ENCODE measurements at regions not wholly inside any gene's neighbourhood (a gene's known extent, or its start where the extent isn't known, plus 50 kb on each side); places are given as distances from the start of the nearest gene placed in this dataset.

DNA sequence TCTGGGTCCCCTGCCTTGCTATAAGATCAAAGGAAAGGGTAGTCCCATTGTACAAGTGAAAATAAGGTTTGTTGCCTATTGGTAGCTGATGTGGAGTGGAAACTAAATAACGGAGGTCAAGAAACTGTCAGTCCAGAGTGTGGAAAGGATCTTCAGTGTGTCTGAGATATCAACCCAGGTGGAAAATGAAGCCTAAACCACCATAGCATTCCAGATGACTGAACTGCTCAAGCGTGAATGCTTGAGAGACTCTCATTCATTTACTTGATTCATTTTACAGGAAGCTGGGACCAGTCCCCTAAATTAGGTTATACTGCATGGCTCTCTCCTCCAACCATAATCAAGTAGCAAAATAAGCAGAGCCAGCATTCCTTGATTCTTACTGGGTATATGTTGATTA lies 116.0 kb upstream of the SLC28A3 start:
- no peak for DNase-seq (ENCODE audit: low read depth)

DNA sequence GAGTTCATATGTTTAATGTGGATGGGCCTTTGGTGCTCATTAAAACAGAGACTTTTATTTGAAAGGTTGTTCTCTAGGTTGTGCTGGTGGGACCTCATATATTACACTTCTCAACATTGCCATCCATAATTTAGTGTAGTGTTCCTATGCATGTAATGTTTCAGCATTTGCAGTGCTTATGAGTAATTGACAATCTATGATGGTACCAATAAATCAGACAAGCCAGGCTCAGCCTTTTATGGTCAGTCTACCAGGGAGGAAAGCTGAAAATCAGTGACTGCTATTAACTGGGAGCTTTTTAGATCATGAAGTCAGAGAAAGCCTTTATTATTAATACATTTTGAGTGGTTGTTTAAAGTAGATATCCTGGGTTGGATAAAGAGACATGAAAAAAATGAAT lies 120.1 kb upstream of the SLC28A3 start:
- no peak for DNase-seq (ENCODE audit: low read depth)

DNA sequence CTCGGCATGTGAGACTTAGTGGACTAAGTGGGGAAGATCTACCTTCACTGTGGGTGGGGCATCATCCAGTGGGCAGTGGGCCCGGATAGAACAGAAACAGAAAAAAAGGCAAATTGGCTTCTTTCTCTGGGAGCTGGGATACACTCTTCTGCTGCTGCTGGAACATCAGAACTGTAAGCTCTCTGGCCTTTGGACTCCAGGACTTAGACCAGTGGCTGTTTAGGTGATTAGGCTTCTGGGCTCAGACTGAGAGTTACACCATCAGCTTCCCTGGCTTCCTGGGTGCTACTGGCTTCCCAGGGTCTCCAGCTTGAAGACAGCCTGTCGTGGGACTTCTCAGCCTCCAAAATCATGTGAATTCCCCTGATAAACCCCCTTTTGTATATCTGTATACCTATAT lies 122.7 kb upstream of the SLC28A3 start:
- DNase-seq (ENCODE audit: low read depth): no peak

DNA sequence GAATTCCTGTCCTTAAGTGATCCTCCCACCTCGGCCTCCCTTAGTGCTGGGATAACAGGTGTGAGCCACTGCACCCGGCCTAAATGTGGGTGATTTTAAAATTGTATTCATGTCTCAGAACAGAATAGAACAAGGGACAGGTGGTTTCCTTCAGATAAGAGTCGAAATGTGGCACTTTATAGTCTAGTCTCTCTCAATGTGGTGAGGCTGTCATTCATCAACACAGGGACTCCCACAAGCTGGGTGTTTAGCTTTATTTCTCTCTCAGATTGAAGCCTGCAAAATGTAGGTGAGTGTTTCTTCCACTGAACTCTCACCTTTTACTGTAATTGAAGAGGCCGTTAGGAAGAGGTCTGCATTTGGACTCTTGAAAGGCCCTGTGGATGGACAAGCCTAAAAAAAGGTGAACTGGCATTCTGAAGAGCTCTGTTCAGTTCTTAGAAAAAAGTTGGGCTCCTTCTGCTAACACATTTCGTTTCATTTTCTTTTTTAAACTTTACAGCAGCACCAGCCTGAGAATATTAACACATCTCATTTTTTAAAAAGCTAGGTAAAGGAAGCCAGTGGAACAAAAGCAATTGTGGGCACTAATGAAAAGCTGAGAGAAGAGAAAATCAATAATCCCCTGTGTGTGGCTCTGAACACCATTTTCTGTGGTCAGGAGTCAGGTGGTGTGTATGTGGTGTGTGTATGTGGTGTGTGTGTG lies 126.2 kb upstream of the SLC28A3 start:
- DNase-seq (ENCODE audit: low read depth): no peak

DNA sequence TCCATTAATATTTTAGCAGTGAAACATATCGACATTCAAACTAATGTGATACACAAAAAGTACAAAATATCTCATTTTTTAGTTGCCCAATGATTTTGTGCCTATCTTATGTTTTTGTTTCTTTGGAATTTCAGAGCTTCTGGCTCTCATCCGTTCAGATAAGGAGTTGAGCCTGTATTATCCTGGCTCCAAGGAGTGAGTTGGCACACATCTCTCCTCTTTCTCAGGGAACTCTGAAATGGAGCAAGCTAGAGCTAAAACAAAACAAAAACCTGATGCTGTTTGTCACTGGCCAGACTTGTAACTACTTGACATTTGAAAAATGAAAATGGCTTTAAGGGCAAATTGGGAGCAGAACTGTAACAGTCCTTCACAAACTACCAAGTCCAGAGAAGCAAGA lies 131.3 kb upstream of the SLC28A3 start:
- no peak for DNase-seq (ENCODE audit: low read depth)

DNA sequence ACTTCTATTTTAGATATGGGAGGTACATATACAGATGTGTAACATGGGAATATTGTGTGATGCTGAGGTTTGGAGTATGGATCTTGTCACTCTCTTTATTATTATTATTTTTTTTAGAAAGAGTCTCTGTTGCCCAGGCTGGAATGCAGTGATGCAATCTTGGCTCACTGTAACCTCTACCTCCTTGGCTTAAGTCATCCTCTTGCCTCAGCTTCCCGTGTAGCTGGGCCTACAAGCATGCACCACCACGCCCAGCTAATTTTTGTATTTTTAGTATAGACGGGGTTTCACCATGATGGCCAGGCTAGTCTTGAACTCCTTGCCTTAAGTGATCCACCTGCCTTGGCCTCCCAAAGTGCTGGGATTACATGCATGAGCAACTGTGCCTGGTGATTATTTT lies 138.4 kb upstream of the SLC28A3 start:
- DNase-seq (ENCODE audit: low read depth): no peak

DNA sequence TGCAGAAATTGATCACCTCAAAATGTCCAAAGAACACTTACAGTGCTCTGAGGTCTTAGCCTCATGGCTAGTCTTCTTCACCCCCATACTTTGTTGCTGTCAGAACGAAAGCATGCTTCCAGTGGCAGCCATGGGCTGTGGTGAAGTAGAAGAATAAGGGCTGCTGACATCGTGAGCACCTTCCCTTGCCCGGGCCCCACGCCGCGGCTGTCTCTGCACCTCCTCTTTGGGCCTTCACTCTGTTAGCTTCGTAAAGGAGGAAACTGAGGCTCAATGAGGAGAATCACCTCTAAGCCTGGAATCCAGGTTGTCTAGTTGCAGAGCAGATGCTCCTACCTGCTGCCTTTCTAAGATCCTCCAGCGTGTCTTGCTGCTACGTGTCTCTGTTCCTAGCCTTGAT lies 139.5 kb upstream of the SLC28A3 start:
- no peak for DNase-seq (ENCODE audit: low read depth)

DNA sequence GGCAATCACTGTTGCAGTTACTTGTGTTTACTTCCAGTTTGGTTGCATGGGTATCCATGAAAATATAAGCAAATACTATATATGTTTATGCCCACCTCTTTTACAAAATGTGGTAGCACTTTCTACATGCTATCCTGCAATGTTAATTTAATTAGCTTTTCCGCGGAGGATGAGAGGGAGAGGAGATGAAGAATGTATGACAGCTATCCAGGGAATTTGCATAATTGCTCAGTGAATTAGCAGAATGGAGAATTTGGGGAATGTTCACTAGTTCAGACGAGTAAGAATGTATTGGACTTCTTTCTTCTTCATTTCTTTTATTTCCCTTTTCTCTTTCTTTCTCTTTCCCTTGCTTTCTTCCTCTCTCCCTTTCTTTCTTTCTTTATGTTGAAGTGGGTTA lies 140.7 kb upstream of the SLC28A3 start:
- no peak for DNase-seq (ENCODE audit: low read depth)

DNA sequence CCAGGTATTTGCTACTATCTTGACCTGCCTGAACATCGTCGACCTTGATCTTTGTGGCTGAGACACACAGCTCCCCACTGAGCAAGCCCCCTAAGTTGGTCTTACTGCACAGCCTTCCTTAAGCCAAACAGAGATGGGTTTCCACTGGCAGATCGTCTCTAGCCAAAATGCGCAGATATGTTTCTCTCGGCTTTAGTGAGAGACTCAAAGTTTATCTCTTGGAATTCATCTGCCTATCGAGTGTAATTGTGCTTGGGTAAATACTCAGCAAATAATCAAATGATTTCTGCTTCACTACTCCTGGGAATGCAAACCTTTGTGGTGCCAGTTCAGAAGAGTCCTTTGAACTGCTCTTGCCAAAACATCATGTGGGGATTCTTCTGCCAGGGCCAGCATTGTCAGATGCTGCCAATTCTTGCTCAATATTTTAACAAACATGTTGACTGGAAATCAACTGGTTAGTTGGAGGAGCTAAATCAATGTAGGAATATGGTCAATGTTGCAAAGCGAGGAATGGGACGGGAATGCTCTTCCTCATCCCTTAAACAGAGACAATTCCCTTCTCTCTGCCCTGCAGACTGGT lies 141.2 kb upstream of the SLC28A3 start:
- no peak for DNase-seq (ENCODE audit: low read depth)

DNA sequence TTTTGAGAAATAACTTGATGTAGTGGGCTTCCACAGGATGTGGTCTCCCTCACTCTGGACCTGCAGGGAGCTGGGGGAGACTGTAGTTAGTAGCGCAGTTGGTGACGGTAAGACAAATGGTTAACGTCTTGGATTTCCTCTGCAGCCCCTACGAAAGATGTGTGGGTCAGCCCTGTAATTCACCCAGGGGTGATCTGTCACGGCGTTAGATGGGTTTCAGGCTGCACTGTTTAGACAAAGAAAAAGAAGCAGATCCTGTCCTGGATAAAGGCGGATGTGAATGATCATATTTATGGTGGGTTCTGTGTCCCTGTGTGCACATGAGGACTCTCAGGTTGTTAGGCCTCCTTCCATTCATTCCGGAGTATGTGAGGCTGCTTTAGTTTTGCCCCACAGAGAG lies 142.0 kb upstream of the SLC28A3 start:
- DNase-seq (ENCODE audit: low read depth): no peak

DNA sequence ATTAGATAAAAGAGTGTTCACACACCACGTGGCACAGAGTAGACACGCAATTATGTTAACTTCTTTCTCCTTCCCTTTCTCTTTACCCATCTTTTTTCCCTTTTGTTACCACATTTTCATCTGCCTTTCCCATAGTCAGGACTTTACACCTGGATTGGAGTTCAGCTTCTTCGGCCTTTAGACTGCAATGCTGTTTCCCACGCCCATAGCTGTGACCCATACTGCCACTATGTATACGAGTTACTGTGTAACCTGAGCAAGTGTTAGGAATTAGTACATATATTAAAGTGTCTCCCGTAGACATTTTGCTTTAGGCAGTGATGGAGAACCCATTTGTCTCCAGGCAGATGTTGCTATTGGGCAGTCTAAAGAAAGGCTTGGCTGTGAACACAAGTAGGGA lies 143.6 kb upstream of the SLC28A3 start:
- no peak for DNase-seq (ENCODE audit: low read depth)

DNA sequence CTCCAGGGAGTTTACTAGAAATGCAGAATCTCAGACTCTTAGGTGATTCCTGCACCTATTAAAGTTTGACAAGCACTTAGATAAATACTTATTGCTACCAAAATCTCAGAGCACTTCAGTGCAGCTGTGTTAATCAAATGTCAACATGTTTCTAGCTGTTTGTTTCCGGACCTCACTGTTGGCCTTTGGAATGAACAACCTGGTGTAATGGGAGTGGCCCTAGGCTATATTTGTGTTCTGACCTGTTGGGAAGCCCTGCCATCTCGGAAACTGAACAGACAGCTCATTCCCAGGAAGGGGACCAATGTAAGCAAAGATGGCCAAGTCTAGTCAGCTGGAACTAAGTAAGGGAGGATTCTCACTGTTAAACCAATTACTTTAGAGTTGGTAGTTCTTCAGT lies 145.0 kb upstream of the SLC28A3 start:
- DNase-seq (ENCODE audit: low read depth): no peak

DNA sequence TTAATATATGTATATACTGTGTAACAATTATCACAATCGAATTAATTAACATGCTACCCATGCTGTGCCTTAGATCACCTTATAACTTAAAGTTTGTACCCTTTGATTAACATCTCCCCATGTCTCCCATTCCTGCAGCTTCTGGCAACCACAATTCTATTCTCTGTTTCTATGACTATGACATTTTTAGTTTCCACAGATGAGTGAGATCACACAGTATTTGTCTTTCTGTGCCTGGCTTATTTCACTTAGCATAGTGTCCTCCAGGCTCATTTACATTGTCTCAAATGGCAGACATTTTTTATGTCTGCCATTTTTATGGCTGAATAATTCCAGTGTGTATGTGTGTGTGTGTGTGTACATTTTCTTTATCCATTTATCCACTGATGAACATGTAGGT lies 146.1 kb upstream of the SLC28A3 start:
- no peak for DNase-seq (ENCODE audit: low read depth)

DNA sequence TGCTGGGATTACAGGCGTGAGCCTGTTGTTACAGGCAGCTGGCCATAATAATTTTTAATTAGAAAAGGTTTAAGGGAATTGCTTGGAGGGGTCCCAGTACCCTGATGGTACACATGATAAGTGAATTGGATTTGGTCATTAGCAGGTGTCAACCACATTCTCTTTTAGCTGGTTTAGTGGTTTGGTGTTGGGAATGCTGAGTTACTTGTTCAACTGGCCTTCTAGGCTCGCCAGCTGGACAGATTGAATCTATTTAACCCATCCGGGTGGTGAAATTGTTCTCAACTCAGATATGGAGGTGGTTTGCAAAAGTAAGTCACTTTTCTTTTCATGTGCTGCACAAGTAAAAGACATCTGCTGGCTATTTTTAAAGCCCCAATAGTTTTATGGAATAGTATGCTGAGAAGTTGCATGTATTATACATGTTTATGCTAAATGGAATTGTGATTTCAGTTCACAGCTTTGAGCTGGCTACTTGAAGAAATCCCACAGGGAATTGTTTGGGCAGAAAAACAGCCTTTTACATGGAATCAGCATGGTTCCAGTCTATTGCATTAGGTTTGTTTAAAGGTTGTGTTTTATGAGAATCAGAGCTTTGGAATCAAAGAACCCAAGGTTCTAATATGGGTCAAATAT lies 149.8 kb upstream of the SLC28A3 start:
- DNase-seq (ENCODE audit: low read depth): no peak

DNA sequence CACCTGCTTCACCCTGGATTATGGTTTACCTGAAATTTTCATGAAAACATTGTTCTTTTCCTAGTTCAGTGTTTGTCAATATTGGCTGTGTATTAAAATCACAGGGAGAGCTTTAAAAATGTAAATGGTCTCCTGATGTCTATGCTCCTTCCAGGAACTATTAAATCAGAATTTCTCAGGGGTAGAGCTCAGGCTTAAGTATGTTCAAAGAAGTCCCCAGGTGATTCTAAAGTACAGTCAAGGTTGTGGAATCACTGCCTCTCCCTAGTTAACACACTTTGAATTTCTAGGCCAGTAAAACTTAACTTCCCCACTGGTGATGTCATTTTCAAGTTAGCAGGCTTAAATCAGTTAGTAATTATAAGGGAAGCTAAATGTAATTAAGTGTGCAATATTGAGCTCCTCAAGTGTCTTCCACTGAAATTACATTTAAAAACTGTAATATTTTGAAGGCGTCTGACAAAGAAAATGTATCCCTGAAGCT lies 150.3 kb upstream of the SLC28A3 start:
- no peak for DNase-seq (ENCODE audit: low read depth)

DNA sequence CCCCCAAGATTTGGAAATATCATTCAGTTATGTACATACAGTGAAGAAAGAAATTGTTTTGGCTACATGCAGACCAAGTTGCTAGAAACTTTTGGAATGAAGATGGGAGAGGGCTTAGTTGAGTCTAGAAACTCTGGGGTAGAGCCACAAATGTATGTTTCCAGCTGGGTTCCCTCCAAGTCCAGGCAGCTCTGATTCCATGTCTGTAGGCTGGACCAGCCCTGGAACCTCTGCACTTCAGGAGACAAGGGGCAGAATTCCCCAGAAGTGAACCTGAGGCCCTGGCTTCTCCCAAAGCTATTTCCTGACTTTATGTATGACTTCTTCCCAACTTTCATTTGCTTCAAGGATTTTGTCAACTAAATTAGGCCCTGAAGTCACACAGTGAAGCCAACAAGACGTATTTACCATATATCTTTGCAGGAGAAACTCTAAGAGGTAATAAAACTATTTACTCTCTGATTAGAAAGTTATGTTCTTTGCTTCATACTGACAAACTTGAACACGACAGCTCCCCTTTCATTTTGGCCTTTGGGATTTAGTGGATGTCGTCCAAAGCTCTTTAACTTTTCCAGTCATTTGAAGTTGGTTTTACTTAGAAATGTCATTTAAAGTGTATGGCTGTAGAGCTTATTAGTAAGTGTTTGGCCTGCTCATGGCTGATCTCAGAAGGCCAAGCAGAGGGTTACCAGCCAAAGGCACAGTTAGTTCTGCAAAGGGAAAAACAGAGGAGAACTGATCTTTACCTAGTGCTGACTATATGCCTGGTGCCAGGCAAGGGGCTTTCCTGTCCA lies 152.0 kb upstream of the SLC28A3 start:
- DNase-seq (ENCODE audit: low read depth): no peak

DNA sequence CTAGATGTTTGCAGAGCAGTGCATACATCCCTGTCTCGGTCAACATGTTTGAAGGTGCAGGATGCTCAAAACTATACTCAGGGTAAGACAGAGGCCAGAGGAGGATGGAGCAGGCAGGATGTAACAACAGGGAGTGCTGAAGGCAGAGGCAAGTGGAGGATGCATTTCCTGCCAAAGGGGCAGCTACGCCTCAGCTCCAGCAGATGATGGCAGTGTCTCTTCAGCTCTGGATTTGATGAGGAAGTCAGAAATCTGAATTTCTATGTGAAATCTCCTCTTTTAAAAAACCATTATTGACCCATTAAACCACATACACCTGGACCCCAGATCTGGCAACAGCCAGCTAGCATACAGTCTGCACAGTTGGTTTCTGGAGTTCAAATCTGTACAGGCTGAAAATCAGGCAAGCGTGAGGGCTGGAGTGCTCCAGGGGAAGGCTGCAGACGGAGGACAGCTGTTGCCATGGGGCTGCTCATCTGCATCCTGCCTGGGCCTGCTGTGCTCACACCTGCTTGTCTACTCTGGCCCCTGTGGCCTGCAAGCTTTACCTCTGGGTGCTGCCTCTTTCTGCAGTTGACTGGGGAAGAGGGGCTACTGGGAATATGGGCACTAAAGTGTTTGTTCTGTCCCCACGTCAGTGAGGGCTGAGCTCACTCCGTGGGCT lies 152.9 kb upstream of the SLC28A3 start:
- DNase-seq (ENCODE audit: low read depth): no peak

DNA sequence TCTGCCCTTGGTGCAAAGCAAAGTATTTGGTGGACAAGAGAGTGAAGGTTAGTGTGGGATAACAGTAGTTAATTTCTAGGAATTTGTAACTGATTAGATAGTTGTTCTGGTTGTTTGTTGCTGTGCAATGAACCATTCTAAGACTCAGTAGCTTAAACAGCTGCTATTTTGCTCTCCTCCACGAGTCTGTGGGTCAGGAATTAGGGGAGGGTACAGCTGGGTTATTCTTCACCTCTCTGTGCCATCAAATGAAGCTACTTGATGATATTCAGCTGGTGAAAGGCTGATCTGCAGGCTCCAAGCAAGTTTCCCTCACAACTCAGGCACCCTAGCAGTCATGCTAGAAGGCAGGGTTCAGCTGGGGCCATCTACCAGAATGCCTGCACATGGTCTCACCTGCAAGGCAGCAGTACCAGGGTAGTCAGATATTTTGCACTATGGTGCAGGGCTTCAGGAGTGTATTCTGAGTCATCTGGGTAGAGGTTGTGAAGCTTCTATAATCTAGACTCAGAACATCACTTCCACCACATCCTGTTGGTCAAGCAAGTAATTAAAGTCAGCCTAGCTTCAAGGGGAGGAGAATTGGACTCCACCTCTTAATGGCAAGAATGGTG lies 159.5 kb upstream of the SLC28A3 start:
- no peak for DNase-seq (ENCODE audit: low read depth)

DNA sequence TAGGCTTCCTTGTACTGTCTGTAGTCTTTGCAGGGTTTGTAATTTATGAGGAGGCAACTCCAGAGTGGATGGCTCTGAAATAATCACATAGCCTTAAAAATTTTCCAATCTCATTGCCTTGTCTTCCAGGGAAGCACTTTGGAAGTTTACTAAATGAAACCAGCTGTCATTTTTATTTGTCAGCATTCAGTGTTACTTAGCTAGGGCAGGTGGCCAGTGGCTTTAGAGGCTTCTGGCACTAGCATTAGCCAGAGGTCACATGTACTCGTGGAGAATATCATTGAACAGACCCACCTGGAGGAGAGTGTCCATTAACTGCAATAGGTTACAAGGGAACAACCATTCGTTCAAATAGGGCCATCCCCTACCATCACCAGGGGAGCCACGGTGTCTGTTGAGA lies 160.3 kb upstream of the SLC28A3 start:
- no peak for DNase-seq (ENCODE audit: low read depth)

DNA sequence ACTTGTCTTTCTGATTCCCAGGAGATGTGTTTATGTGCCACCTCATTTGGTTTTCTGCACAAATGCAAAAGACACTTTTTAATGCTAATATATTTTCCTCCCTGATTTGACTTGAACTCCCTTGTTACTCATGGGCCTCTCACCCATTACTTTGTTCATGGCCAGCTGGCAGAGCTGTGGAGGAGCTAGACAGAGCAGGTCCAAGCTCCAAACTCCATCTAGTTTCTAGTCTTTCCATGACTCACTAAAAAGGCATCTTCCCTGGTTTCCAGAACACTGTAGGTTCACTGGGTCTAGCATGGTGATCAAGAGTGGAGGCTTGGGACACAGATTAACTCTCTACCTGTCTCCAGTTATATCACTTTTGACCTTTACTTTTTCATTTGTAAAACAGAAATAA lies 161.0 kb upstream of the SLC28A3 start:
- DNase-seq (ENCODE audit: low read depth): no peak

DNA sequence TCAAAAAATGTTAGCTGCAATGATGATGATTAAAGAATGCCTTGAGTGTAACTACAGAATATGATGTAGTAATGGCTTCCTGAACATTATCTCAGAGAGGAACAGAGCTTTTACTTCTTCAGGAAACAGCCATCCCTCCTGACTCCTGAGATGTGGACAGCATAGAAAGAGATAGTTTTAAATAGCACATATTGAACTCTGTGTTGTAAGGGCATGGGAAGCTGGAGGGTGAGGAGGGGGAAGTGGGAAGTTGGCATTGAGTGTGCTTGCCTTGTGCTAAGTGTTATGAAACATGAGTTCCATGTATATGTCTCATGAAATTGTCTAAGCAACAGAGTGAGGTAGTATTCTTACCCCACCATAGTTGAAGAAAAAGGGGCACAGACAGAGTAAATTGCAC lies 161.5 kb upstream of the SLC28A3 start:
- DNase-seq (ENCODE audit: low read depth): no peak

DNA sequence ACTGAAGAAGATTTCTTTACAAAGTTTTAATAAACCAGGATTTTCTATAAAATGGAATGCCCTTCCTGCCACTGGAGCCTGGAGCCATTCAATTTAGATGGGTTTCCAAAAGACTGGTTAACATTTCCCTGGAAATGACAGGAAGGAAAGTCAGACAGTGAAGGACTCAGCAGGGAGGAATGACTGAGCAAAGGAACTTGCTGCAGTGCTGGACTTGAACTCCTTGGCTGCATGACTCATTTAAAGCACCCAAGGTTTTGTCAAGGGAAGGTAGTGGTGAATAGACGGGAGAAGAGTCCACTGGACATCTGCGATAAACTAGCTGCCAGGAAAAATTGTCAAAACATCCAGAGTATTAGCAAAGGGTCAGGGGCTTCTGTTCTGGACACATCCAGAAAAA lies 163.8 kb upstream of the SLC28A3 start:
- DNase-seq (ENCODE audit: low read depth): no peak
